SK-N-SH (cell line): ENCODE measurements at regions not wholly inside any gene's neighbourhood (a gene's known extent, or its start where the extent isn't known, plus 50 kb on each side); places are given as distances from the start of the nearest gene placed in this dataset.

Source experiments
- CTCF ChIA-PET: fragments of 300-600, 350-600 bp; formaldehyde crosslinking; extraction: SDS; loops from one replicate; lab custom pipeline; 2021; lab: Yijun Ruan, JAX
- POLR2A ChIA-PET: fragments of 350-600 bp; sonication (Branson Sonifier 250); formaldehyde crosslinking; extraction: SDS; loops from one replicate; lab custom pipeline; 2020; ENCODE audit warnings: antibody characterized with exemption, inconsistent platforms; lab: Yijun Ruan, JAX
- DNase-seq: peaks from one replicate; pipeline ENCODE4 v3.0.0; 2012
- H2AFZ ChIP-seq: fragments of 200-600 bp; sonication (generic); 2 replicates; pipeline ENCODE4 v1.8.1; 2016; ENCODE audit warnings: antibody characterized with exemption, mild to moderate bottlenecking, low read depth
- H3F3A ChIP-seq: fragments of 200-600 bp; sonication (generic); replicated peaks from 2 replicates; pipeline ENCODE3; 2016; ENCODE audit warnings: antibody characterized with exemption, mild to moderate bottlenecking; ENCODE audit not compliant: insufficient read depth
- H3K27ac ChIP-seq, 2 experiments: fragments of 200-500 bp in 1 of 2; fragments of 200-600 bp in 1 of 2; sonication (Bioruptor generic) in 1 of 2; sonication (generic), shearing (Covaris generic) in 1 of 2; 2 replicates each; pipeline versions ENCODE4 v1.5.1 to v1.6.1; 2014 to 2016; ENCODE audit warnings: low read depth in 2 of 2, inconsistent platforms in 1 of 2, low read length in 1 of 2, mild to moderate bottlenecking in 1 of 2, mixed read lengths in 1 of 2
- H3K27me3 ChIP-seq: fragments of 200-600 bp; sonication (generic), shearing (Covaris generic); 2 replicates; pipeline ENCODE4 v1.6.1; 2016; ENCODE audit warnings: mixed run types; ENCODE audit not compliant: insufficient read depth
- H3K36me3 ChIP-seq, 2 experiments: fragments of 200-500 bp in 1 of 2; fragments of 200-600 bp in 1 of 2; sonication (Bioruptor generic) in 1 of 2; sonication (generic) in 1 of 2; replicated peaks in 1 of 2; 2 replicates each; pipeline versions ENCODE3 to v1.5.1; 2014 to 2016; ENCODE audit warnings: low read length in 1 of 2, mild to moderate bottlenecking in 1 of 2; ENCODE audit not compliant: insufficient read depth in 2 of 2, control insufficient read depth in 1 of 2
- H3K4me1 ChIP-seq, 2 experiments: fragments of 200-500 bp in 1 of 2; fragments of 200-600 bp in 1 of 2; sonication (Bioruptor generic) in 1 of 2; sonication (generic), shearing (Covaris generic) in 1 of 2; 2 replicates each; pipeline versions ENCODE4 v1.5.1 to v1.6.1; 2014 to 2016; ENCODE audit warnings: low read depth in 1 of 2, low read length in 1 of 2, mixed run types in 1 of 2; ENCODE audit not compliant: insufficient read depth in 2 of 2, control insufficient read depth in 1 of 2
- H3K4me2 ChIP-seq: fragments of 200-600 bp; sonication (generic), shearing (Covaris generic); 2 replicates; pipeline ENCODE4 v1.6.1; 2017; ENCODE audit warnings: mixed run types
- H3K4me3 ChIP-seq, 2 experiments: fragments of 200-500 bp in 1 of 2; fragments of 200-600 bp in 1 of 2; sonication (Bioruptor generic) in 1 of 2; sonication (generic), shearing (Covaris generic) in 1 of 2; 2 replicates each; pipeline versions ENCODE4 v1.5.1 to v1.8.1; 2014 to 2016; ENCODE audit warnings: low read depth in 2 of 2, inconsistent platforms in 1 of 2, low read length in 1 of 2, mild to moderate bottlenecking in 1 of 2, mixed read lengths in 1 of 2, moderate library complexity in 1 of 2
- H3K79me2 ChIP-seq: fragments of 200-600 bp; sonication (generic); 2 replicates; pipeline ENCODE4 v1.8.1; 2017; ENCODE audit warnings: mild to moderate bottlenecking; ENCODE audit not compliant: insufficient read depth
- H3K9ac ChIP-seq: fragments of 200-600 bp; sonication (generic); 2 replicates; pipeline ENCODE4 v1.6.1; 2017; ENCODE audit warnings: mixed run types
- H3K9me2 ChIP-seq: fragments of 200-600 bp; sonication (generic); 2 replicates; pipeline ENCODE4 v1.6.1; 2017; ENCODE audit warnings: mixed run types
- H3K9me3 ChIP-seq: fragments of 200-600 bp; sonication (generic); 2 replicates; pipeline ENCODE4 v1.6.1; 2017; ENCODE audit warnings: mixed run types, mild to moderate bottlenecking, moderate library complexity
- H4K20me1 ChIP-seq: fragments of 200-600 bp; sonication (generic); 2 replicates; pipeline ENCODE4 v1.6.1; 2017; ENCODE audit warnings: mild to moderate bottlenecking, mixed run types; ENCODE audit not compliant: insufficient read depth
- CHD2 ChIP-seq: fragments of 150-350 bp; IDR thresholded peaks from 2 replicates; pipeline ENCODE4 v1.6.1; 2018; ENCODE audit warnings: low read length; ENCODE audit not compliant: partially characterized antibody
- ELF1 ChIP-seq: IDR thresholded peaks from 2 replicates; pipeline ENCODE4 v1.4.0; 2012
- EZH2phosphoT487 ChIP-seq: fragments of 200-600 bp; sonication (generic); IDR thresholded peaks from 2 replicates; pipeline ENCODE4 v1.6.1; 2017; ENCODE audit warnings: low read depth, mixed run types, mild to moderate bottlenecking, antibody characterized with exemption, moderate library complexity, borderline replicate concordance
- FOXJ3 ChIP-seq: sonication (generic); formaldehyde crosslinking; IDR thresholded peaks from 2 replicates; pipeline ENCODE4 v1.5.1; 2020; ENCODE audit warnings: mild to moderate bottlenecking, missing genetic modification reagents
- IRF3 ChIP-seq: fragments of 150-350 bp; IDR thresholded peaks from 2 replicates; pipeline ENCODE4 v1.6.1; 2016; ENCODE audit warnings: mild to moderate bottlenecking, low read depth, low read length
- JUND ChIP-seq: IDR thresholded peaks from 2 replicates; pipeline ENCODE4 v1.4.0; 2012
- MXI1 ChIP-seq: IDR thresholded peaks from 2 replicates; pipeline ENCODE4 v1.6.1; 2012; ENCODE audit warnings: mild to moderate bottlenecking, low read depth, low read length, improper control_type of control experiment
- NFIC ChIP-seq: IDR thresholded peaks from 2 replicates; pipeline ENCODE4 v1.4.0; 2012; ENCODE audit warnings: borderline replicate concordance
- PBX3 ChIP-seq: IDR thresholded peaks from 2 replicates; pipeline ENCODE4; 2012
- RAD21 ChIP-seq: IDR thresholded peaks from 2 replicates; pipeline ENCODE4 v1.6.1; 2012; ENCODE audit warnings: mild to moderate bottlenecking, low read length
- RCOR1 ChIP-seq: fragments of 150-350 bp; IDR thresholded peaks from 2 replicates; pipeline ENCODE4 v1.6.1; 2017; ENCODE audit warnings: antibody characterized with exemption, low read length
- RFX5 ChIP-seq: IDR thresholded peaks from 2 replicates; pipeline ENCODE4 v1.6.1; 2012; ENCODE audit warnings: mild to moderate bottlenecking, improper control_type of control experiment, low read length
- RXRA ChIP-seq: IDR thresholded peaks from 2 replicates; pipeline ENCODE4 v1.4.0; 2012; ENCODE audit warnings: low read depth, mild to moderate bottlenecking, borderline replicate concordance
- TAF1 ChIP-seq: IDR thresholded peaks from 2 replicates; pipeline ENCODE4 v1.6.1; 2012; ENCODE audit warnings: low read depth, mild to moderate bottlenecking, low read length, moderate library complexity, borderline replicate concordance
- TCF12 ChIP-seq: IDR thresholded peaks from 2 replicates; pipeline ENCODE4 v1.4.0; 2012
- TEAD4 ChIP-seq: IDR thresholded peaks from 2 replicates; pipeline ENCODE4 v1.4.0; 2012; ENCODE audit warnings: mild to moderate bottlenecking, borderline replicate concordance; ENCODE audit not compliant: insufficient read depth
- YY1 ChIP-seq: IDR thresholded peaks from 2 replicates; pipeline ENCODE4 v1.4.0; 2012; ENCODE audit warnings: low read depth, mild to moderate bottlenecking
- ZBTB33 ChIP-seq: IDR thresholded peaks from 2 replicates; pipeline ENCODE4 v1.4.0; 2012; ENCODE audit warnings: low read depth, borderline replicate concordance
- WGBS: methylation state at CpG from one replicate; pipeline ENCODE4 v1.1.6; 2017; ENCODE audit warnings: low lambda C conversion rate; 5-methylcytosine and 5-hydroxymethylcytosine counted together

DNA sequence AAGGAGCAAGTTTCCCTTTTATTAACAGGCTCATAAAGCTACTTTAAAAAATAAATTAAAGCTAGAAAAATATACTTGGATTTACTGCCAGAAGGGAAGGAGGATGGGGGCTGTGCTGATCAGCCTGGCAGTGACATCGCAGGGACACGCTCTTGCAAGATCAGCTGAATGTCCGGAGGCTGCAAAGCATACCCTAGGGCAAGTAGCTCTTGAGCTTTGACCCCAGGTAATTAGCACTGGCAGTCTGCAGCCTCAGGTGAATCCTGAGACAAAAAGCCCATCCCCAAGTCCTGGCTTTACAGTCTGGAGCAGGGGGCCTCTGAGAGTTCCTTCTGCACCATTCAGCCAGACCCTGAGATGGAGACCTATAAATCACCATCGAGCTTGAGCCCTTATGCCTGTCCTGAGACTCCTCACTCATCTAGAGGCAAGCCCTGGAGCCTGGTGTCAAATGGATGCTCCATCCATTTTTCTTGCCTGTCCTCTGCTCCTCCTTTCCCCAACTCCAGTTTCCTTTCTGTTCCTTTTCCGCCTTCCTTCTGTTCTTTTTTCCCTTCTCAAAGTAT lies 131.7 kb downstream of the TMEM114 start:
- CTCF ChIA-PET = interaction anchor here (1.3 kb wide), 1 partner anchor 11 kb away, joined by 3 read pairs; no protein-coding TSS in a partner anchor

More for the DNA sequence above, 131.7 kb downstream of the TMEM114 start:
- H3K27me3 ChIP-seq = no peaks in the 10 kb centered on the region
- H3K79me2 ChIP-seq = no peaks in the 10 kb centered on the region
- WGBS = 24% methylated on average over 5 of the region's 5 CpGs
- no peak overlapping the region for H3K27ac ChIP-seq
- no peak overlapping the region for H2AFZ ChIP-seq
- H3K36me3 ChIP-seq = no peaks in the 10 kb centered on the region
- H3K9me2 ChIP-seq = no peaks in the 10 kb centered on the region
- no peak overlapping the region for H3K4me3 ChIP-seq
- POLR2A ChIA-PET = no interaction called here
- no peak for DNase-seq
- H4K20me1 ChIP-seq = no peaks in the 10 kb centered on the region
- no peaks in the 10 kb centered on the region for H3K4me1 ChIP-seq
- H3K4me2 ChIP-seq = no peak overlapping the region
- TF ChIP-seq EZH2phosphoT487 (no peak), RCOR1 (no peak), ZBTB33 (no peak), RFX5 (no peak), TEAD4 (no peak), TCF12 (no peak), MXI1 (no peak), JUND (no peak), NFIC (no peak), FOXJ3 (CRISPR knock-in tag) (no peak), RXRA (no peak), IRF3 (no peak), RAD21 (no peak), CHD2 (no peak), ELF1 (no peak), YY1 (no peak), PBX3 (no peak), TAF1 (no peak)
- no peaks in the 10 kb centered on the region for H3F3A ChIP-seq
- H3K9ac ChIP-seq = no peak overlapping the region
- H3K9me3 ChIP-seq = no peaks in the 10 kb centered on the region
